ENCODE measurements at regions not wholly inside any gene's neighbourhood (a gene's known extent, or its start where the extent isn't known, plus 50 kb on each side); places are given as distances from the start of the nearest gene placed in this dataset.

GRCh38 chr11:91247009-91247735, 977.4 kb upstream of the FAT3 start:
- no peak overlapping the region for H3K4me3 ChIP-seq (ENCODE audit: low read depth in 2 of 2, low read length in 1 of 2)
- H3K27me3 ChIP-seq (ENCODE audit: insufficient read depth), result no peaks in the 10 kb centered on the region
- H3F3A ChIP-seq (replicated peaks; ENCODE audit: insufficient read depth), result no peaks in the 10 kb centered on the region
- TF ChIP-seq JUND (IDR thresholded peaks at IDR 0.05) (no peak), RAD21 (IDR thresholded peaks at IDR 0.05; ENCODE audit: low read length) (no peak), PBX3 (IDR thresholded peaks at IDR 0.05) (no peak), POLR2AphosphoS5 (IDR thresholded peaks at IDR 0.05; ENCODE audit: low read depth, low read length) (no peak), CHD2 (IDR thresholded peaks at IDR 0.05; ENCODE audit: low read length, partially characterized antibody) (no peak), GABPA (IDR thresholded peaks at IDR 0.05; ENCODE audit: low read depth) (no peak), GATA2 (CRISPR knock-in tag; IDR thresholded peaks at IDR 0.05) (no peak), MEF2A (IDR thresholded peaks at IDR 0.05; ENCODE audit: borderline replicate concordance, low read depth) (no peak), NRF1 (IDR thresholded peaks at IDR 0.05; ENCODE audit: low read depth, low read length) (no peak), YY1 (IDR thresholded peaks at IDR 0.05; ENCODE audit: low read depth) (no peak), FOSL2 (IDR thresholded peaks at IDR 0.05; ENCODE audit: borderline replicate concordance, low read depth) (no peak), EP300 (IDR thresholded peaks at IDR 0.05; ENCODE audit: borderline replicate concordance in 1 of 2, low read depth in 1 of 2, low read length in 1 of 2) (no peak), RCOR1 (IDR thresholded peaks at IDR 0.05; ENCODE audit: low read length) (no peak), ZBTB33 (IDR thresholded peaks at IDR 0.05; ENCODE audit: borderline replicate concordance, low read depth) (no peak), TAF1 (IDR thresholded peaks at IDR 0.05; ENCODE audit: borderline replicate concordance, low read depth, low read length) (no peak), TCF12 (IDR thresholded peaks at IDR 0.05) (no peak)
- H3K4me1 ChIP-seq (ENCODE audit: control insufficient read depth in 1 of 2, insufficient read depth in 2 of 2, low read depth in 1 of 2, low read length in 1 of 2), result no peaks in the 10 kb centered on the region
- no peak overlapping the region for H2AFZ ChIP-seq (ENCODE audit: low read depth)
- no peak overlapping the region for H3K27ac ChIP-seq (ENCODE audit: low read depth in 2 of 2, low read length in 1 of 2)
- H4K20me1 ChIP-seq (ENCODE audit: insufficient read depth), result no peaks in the 10 kb centered on the region
- H3K4me2 ChIP-seq, result no peak overlapping the region
- H3K9me2 ChIP-seq, result no peaks in the 10 kb centered on the region
- 41% methylated on average over 5 of the region's 5 CpGs for WGBS (ENCODE audit: low lambda C conversion rate)
- no peaks in the 10 kb centered on the region for H3K79me2 ChIP-seq (ENCODE audit: insufficient read depth)
- H3K9ac ChIP-seq, result no peak overlapping the region
- CTCF ChIA-PET, result interaction anchor here (0.9 to 2.3 kb wide), 14 partner anchors 8 to 1638 kb away, joined by 3 to 11 read pairs (median 4); no protein-coding TSS in a partner anchor
- no peaks in the 10 kb centered on the region for H3K9me3 ChIP-seq
- POLR2A ChIA-PET, result no interaction called here
- H3K36me3 ChIP-seq (replicated peaks in 1 of 2; ENCODE audit: control insufficient read depth in 1 of 2, insufficient read depth in 2 of 2, low read length in 1 of 2), result no peaks in the 10 kb centered on the region
- DNase-seq, result no peak

GRCh38 chr11:91244912-91245311, 979.7 kb upstream of the FAT3 start:
- TF ChIP-seq IRF3 (IDR thresholded peaks at IDR 0.05; ENCODE audit: low read depth, low read length) (no peak), JUND (IDR thresholded peaks at IDR 0.05) (no peak), TCF12 (IDR thresholded peaks at IDR 0.05) (no peak), PBX3 (IDR thresholded peaks at IDR 0.05) (no peak)
- Histone ChIP-seq H3K4me1 (ENCODE audit: control insufficient read depth in 1 of 2, insufficient read depth in 2 of 2, low read depth in 1 of 2, low read length in 1 of 2) (no peaks in the 10 kb centered on the region), H3K27ac (ENCODE audit: low read depth in 2 of 2, low read length in 1 of 2) (no peak overlapping the region), H3K9ac (no peak overlapping the region), H3F3A (replicated peaks; ENCODE audit: insufficient read depth) (no peaks in the 10 kb centered on the region), H3K4me3 (ENCODE audit: low read depth in 2 of 2, low read length in 1 of 2) (no peak overlapping the region), H3K9me3 (no peaks in the 10 kb centered on the region), H3K9me2 (no peaks in the 10 kb centered on the region), H3K79me2 (ENCODE audit: insufficient read depth) (no peaks in the 10 kb centered on the region), H3K36me3 (replicated peaks in 1 of 2; ENCODE audit: control insufficient read depth in 1 of 2, insufficient read depth in 2 of 2, low read length in 1 of 2) (no peaks in the 10 kb centered on the region), H3K27me3 (ENCODE audit: insufficient read depth) (no peaks in the 10 kb centered on the region), H2AFZ (ENCODE audit: low read depth) (no peak overlapping the region), H4K20me1 (ENCODE audit: insufficient read depth) (no peaks in the 10 kb centered on the region), H3K4me2 (no peak overlapping the region)
- POLR2A ChIA-PET, result no interaction called here
- 52% methylated on average over 4 of the region's 4 CpGs for WGBS (ENCODE audit: low lambda C conversion rate)
- no peak for DNase-seq
- CTCF ChIA-PET, result no interaction called here

Data from SK-N-SH (cell line).